Bronchial epithelial cell (primary cell): ENCODE measurements at regions not wholly inside any gene's neighbourhood (a gene's known extent, or its start where the extent isn't known, plus 50 kb on each side); places are given as distances from the start of the nearest gene placed in this dataset.

ENCODE experiments used
- DNase-seq: peaks from one replicate; pipeline ENCODE4 v3.0.0-alpha.2; 2010; ENCODE audit warnings: low read depth
- FAIRE-seq: peaks from 2 replicates; lab custom pipeline; 2011; peaks lifted over from hg19 to GRCh38; lab: Jason Lieb, UNC
- H3K27me3 ChIP-seq: 2 replicates; pipeline ENCODE4 v1.5.1; 2011; ENCODE audit warnings: low read length; ENCODE audit not compliant: control insufficient read depth, insufficient read depth
- H3K36me3 ChIP-seq: 2 replicates; pipeline ENCODE4 v1.5.1; 2011; ENCODE audit warnings: low read length; ENCODE audit not compliant: control insufficient read depth, insufficient read depth
- H3K4me3 ChIP-seq: 2 replicates; pipeline ENCODE4 v1.5.1; 2011; ENCODE audit warnings: mild to moderate bottlenecking, low read depth, low read length, control low read depth
- CTCF ChIP-seq: IDR thresholded peaks from 2 replicates; pipeline ENCODE4 v1.5.1; 2011; ENCODE audit warnings: mild to moderate bottlenecking, moderate library complexity, low read length, control low read depth, inconsistent platforms; ENCODE audit not compliant: insufficient read depth, severe bottlenecking

GRCh38 chr14:94840467-94840866 lies 70.6 kb upstream of the GSC start:
- no peaks in the 10 kb centered on the region for H3K36me3 ChIP-seq
- no peak for FAIRE-seq
- no peak overlapping the region for H3K4me3 ChIP-seq
- no peak for TF ChIP-seq CTCF
- no peak for DNase-seq
- no peaks in the 10 kb centered on the region for H3K27me3 ChIP-seq

GRCh38 chr14:94839348-94839747 lies 69.4 kb upstream of the GSC start:
- no peaks in the 10 kb centered on the region for H3K36me3 ChIP-seq
- TF ChIP-seq CTCF = no peak
- no peak for FAIRE-seq
- no peak overlapping the region for H3K4me3 ChIP-seq
- no peaks in the 10 kb centered on the region for H3K27me3 ChIP-seq
- no peak for DNase-seq

DNA sequence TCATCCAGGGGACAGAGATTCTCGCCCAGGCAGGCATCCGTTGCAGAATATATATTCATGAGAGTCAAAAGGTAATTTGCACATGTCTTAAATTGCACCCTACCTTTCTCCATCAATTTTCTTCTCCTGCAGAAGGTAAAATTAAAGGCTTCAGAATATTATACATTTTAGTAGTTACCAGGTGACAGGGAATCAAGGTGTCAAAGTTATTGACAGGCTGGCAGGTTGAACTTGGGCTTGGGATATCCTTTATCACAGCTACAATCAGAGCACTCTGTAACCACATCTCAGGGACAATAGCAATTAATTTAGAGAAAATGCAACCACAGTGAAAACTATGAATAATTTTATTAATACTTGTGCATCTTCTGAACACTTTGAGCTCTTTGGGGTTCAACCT lies 66.9 kb upstream of the GSC start:
- no peak overlapping the region for H3K4me3 ChIP-seq
- H3K36me3 ChIP-seq = no peaks in the 10 kb centered on the region
- no peaks in the 10 kb centered on the region for H3K27me3 ChIP-seq
- no peak for FAIRE-seq
- no peak for DNase-seq
- TF ChIP-seq CTCF = no peak

DNA sequence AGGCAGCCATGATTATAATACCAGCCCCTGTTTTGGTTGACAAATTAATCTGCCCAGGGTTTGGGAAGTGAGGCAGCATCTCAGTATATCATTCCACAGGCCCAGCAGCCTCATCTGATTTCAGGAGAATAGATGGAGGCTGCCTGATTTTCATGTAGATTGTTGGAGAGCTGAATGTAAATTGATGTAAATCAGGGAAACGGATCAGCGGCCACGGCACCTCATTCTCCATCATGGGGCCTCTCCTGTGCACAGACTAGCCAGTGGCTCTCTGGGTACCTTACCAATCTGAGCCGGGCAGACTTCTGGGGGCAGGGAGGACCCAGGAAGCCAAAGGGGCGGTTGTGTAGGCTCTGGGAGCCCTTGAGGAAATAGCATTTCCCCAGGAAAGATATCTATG lies 63.7 kb upstream of the GSC start:
- DNase-seq (no peak), FAIRE-seq (no peak)
- H3K4me3 ChIP-seq = no peak overlapping the region
- TF ChIP-seq CTCF = no peak
- H3K27me3 ChIP-seq = no peaks in the 10 kb centered on the region
- no peaks in the 10 kb centered on the region for H3K36me3 ChIP-seq

- Histone ChIP-seq H3K36me3 (no peaks in the 10 kb centered on the region), H3K27me3 (no peaks in the 10 kb centered on the region), H3K4me3 (no peak overlapping the region)
- DNase-seq (no peak), FAIRE-seq (no peak)
- no peak for TF ChIP-seq CTCF
These were observed 61.2 kb upstream of the GSC start for GRCh38 chr14:94831085-94831484.

GRCh38 chr14:94827711-94828447 lies 58.0 kb upstream of the GSC start:
- DNase-seq (no peak), FAIRE-seq (no peak)
- H3K27me3 ChIP-seq = no peaks in the 10 kb centered on the region
- H3K4me3 ChIP-seq = no peak overlapping the region
- no peak for TF ChIP-seq CTCF
- H3K36me3 ChIP-seq = no peaks in the 10 kb centered on the region
